Endothelial cell (in vitro differentiated cells): ENCODE measurements at regions not wholly inside any gene's neighbourhood (a gene's known extent, or its start where the extent isn't known, plus 50 kb on each side); places are given as distances from the start of the nearest gene placed in this dataset.
A peak's percentile ranks its signal among the peaks of the same experiment; 100 is the strongest.

Experiments used
- DNase-seq: peaks from one replicate; pipeline ENCODE4 v3.0.0; 2021; ENCODE audit warnings: low spot score
- H3K27ac Mint-ChIP-seq: one replicate; pipeline ENCODE4 v1.8.0; 2021; ENCODE audit warnings: mixed read lengths, inconsistent platforms; ENCODE audit not compliant: unreplicated experiment
- H3K27me3 Mint-ChIP-seq: one replicate; pipeline ENCODE4 v1.8.0; 2021; ENCODE audit warnings: mild to moderate bottlenecking, moderate library complexity, mixed read lengths, inconsistent platforms; ENCODE audit not compliant: unreplicated experiment
- H3K36me3 Mint-ChIP-seq: one replicate; pipeline ENCODE4 v1.8.0; 2021; ENCODE audit warnings: mild to moderate bottlenecking, low read depth, mixed read lengths, inconsistent platforms; ENCODE audit not compliant: unreplicated experiment
- H3K4me1 Mint-ChIP-seq: one replicate; pipeline ENCODE4 v1.8.0; 2021; ENCODE audit warnings: mild to moderate bottlenecking, mixed read lengths, inconsistent platforms; ENCODE audit not compliant: unreplicated experiment
- H3K4me3 Mint-ChIP-seq: one replicate; pipeline ENCODE4 v1.8.0; 2021; ENCODE audit warnings: mild to moderate bottlenecking, mixed read lengths, inconsistent platforms; ENCODE audit not compliant: unreplicated experiment
- H3K9me3 Mint-ChIP-seq: one replicate; pipeline ENCODE4 v1.8.0; 2021; ENCODE audit warnings: mixed read lengths, inconsistent platforms; ENCODE audit not compliant: unreplicated experiment
- CTCF ChIP-seq: fragments of 200-600 bp; sonication (generic); IDR thresholded peaks from one replicate; pipeline ENCODE4 v1.5.0; 2021; ENCODE audit warnings: antibody characterized with exemption; ENCODE audit not compliant: unreplicated experiment

GRCh38 chrX:45323387-45323786, 122.7 kb upstream of the DIPK2B start:
- peaks cover 3% of the 10 kb centered on the region for H3K36me3 Mint-ChIP-seq
- H3K27ac Mint-ChIP-seq: no peak overlapping the region
- DNase-seq: no peak
- H3K4me3 Mint-ChIP-seq: no peak overlapping the region
- no peaks in the 10 kb centered on the region for H3K9me3 Mint-ChIP-seq
- TF ChIP-seq CTCF: no peak
- H3K27me3 Mint-ChIP-seq: peaks cover 2% of the 10 kb centered on the region
- peaks cover 30% of the 10 kb centered on the region for H3K4me1 Mint-ChIP-seq

GRCh38 chrX:45322820-45323219, 122.1 kb upstream of the DIPK2B start:
- Mint-ChIP-seq H3K9me3 (no peaks in the 10 kb centered on the region), H3K4me1 (peaks cover 29% of the 10 kb centered on the region)

GRCh38 chrX:45322382-45322781, 121.7 kb upstream of the DIPK2B start:
- peaks cover 27% of the 10 kb centered on the region for H3K4me1 Mint-ChIP-seq
- H3K27me3 Mint-ChIP-seq: peaks cover 2% of the 10 kb centered on the region
- H3K4me3 Mint-ChIP-seq: no peak overlapping the region
- no peak for TF ChIP-seq CTCF
- DNase-seq: no peak
- no peaks in the 10 kb centered on the region for H3K9me3 Mint-ChIP-seq
- H3K27ac Mint-ChIP-seq: no peak overlapping the region
- peaks cover 3% of the 10 kb centered on the region for H3K36me3 Mint-ChIP-seq

More at GRCh38 chrX:45322820-45323219, 122.1 kb upstream of the DIPK2B start:
- TF ChIP-seq CTCF: no peak
- Mint-ChIP-seq H3K36me3 (peaks cover 3% of the 10 kb centered on the region), H3K4me3 (no peak overlapping the region), H3K27me3 (peaks cover 2% of the 10 kb centered on the region), H3K27ac (no peak overlapping the region)
- DNase-seq: no peak

- H3K4me1 Mint-ChIP-seq: peaks cover 27% of the 10 kb centered on the region
- TF ChIP-seq CTCF: no peak
- H3K36me3 Mint-ChIP-seq: no peaks in the 10 kb centered on the region
- no peaks in the 10 kb centered on the region for H3K9me3 Mint-ChIP-seq
- no peaks in the 10 kb centered on the region for H3K27me3 Mint-ChIP-seq
- no peak for DNase-seq
- peak overlapping the region; percentile 95 for H3K27ac Mint-ChIP-seq
- peak overlapping the region; percentile 68 for H3K4me3 Mint-ChIP-seq
Measured at GRCh38 chrX:45320191-45320590, 119.5 kb upstream of the DIPK2B start.

GRCh38 chrX:45309801-45310200, 109.1 kb upstream of the DIPK2B start:
- Mint-ChIP-seq H3K4me3 (no peak overlapping the region), H3K36me3 (no peaks in the 10 kb centered on the region), H3K4me1 (peaks cover 8% of the 10 kb centered on the region), H3K27ac (no peak overlapping the region), H3K9me3 (no peaks in the 10 kb centered on the region), H3K27me3 (no peaks in the 10 kb centered on the region)
- TF ChIP-seq CTCF: no peak
- DNase-seq: no peak
